Testis (tissue), 2 donors: ENCODE measurements at regions not wholly inside any gene's neighbourhood (a gene's known extent, or its start where the extent isn't known, plus 50 kb on each side); places are given as distances from the start of the nearest gene placed in this dataset.

Source experiments
- CTCF ChIP-seq, 3 experiments: fragments of 450-650 bp in 2 of 3; fragments of 200-600 bp in 1 of 3; sonication (generic) in 1 of 3; IDR thresholded peaks; one replicate each; pipeline ENCODE4 v1.5.1; 2016 to 2019; ENCODE audit warnings: antibody characterized with exemption in 3 of 3, mild to moderate bottlenecking in 2 of 3, moderate library complexity in 1 of 3
- POLR2A ChIP-seq: fragments of 450-650 bp; IDR thresholded peaks from one replicate; pipeline ENCODE4 v1.6.1; 2017; ENCODE audit warnings: antibody characterized with exemption, mild to moderate bottlenecking, moderate library complexity

DNA sequence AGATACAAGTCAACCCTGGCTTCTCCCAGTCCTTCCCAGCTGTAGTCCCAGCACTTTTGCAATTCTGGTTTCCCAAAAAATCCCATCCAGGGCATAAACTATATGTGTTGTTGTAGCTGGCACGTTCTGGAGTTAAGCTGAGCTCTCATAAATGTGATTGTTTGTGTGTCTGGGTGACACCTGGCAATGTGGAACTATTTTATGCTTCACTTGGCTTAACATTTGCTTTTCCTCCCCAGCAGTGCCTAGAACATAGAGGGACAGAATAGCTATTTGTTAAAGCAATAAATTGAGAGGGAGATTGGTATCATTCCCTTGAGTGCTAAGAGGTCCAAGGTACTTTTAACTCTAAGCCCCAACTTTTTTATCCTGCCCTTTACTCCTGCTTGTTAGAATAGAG, 575.9 kb upstream of the NOX3 start:
- TF ChIP-seq CTCF (IDR thresholded peaks at IDR 0.05) (no peak), POLR2A (no peak)
